ENCODE measurements at regions not wholly inside any gene's neighbourhood (a gene's known extent, or its start where the extent isn't known, plus 50 kb on each side); places are given as distances from the start of the nearest gene placed in this dataset.

GRCh38 chr1:87869567-87869966 lies 540.9 kb downstream of the LMO4 start:
- DNase-seq (ENCODE audit: low read depth) = peak; percentile 58

GRCh38 chr1:87872189-87872588 lies 543.5 kb downstream of the LMO4 start:
- no peak for DNase-seq (ENCODE audit: low read depth)

- DNase-seq (ENCODE audit: low read depth) = no peak
These were observed 544.0 kb downstream of the LMO4 start for GRCh38 chr1:87872692-87873091.

DNA sequence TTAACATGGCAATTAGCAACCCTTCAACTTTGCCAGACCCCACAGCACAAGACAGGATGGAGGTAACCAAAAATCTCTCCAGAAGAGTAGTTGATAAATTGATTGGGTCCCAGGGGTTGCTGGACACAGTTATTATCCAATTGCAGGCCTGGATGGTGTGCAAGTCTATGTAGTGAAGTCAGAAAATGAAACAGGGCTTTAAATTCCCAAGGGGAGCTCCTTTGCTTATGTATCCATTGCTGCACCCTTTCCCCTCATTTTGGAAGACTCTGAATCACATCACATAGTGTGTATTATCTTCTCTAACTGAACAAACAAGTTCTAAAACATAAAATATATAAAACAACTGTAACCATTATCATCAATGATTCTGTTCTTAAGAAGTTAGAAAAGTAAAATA lies 550.2 kb downstream of the LMO4 start:
- DNase-seq (ENCODE audit: low read depth) = no peak

GRCh38 chr1:87880098-87880760 lies 551.5 kb downstream of the LMO4 start:
- no peak for DNase-seq (ENCODE audit: low read depth)

- no peak for DNase-seq (ENCODE audit: low read depth)
These were observed 552.1 kb downstream of the LMO4 start for GRCh38 chr1:87880764-87881163.

- no peak for DNase-seq (ENCODE audit: low read depth)
These were observed 555.2 kb downstream of the LMO4 start for GRCh38 chr1:87883906-87884305.

DNA sequence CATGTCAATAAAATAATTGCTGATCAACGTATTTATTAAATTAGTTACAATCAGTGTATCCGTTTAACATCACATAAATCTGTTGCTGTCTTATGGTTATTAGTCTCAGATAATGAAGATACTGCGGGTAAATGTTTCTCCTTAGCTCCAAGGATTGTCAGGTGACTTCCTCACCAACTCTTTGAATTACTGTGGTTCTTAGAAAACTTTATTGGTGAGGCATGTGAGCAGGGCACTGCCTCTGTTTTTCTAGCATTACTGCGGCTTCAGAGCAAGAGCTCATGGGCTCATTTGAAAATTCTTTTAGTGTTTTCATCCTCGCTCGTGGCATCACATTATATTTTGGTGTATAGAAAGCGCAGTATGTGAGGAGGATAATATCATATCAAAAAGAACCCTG lies 555.9 kb downstream of the LMO4 start:
- no peak for DNase-seq (ENCODE audit: low read depth)

- DNase-seq (ENCODE audit: low read depth) = no peak
These were observed 556.8 kb downstream of the LMO4 start for GRCh38 chr1:87885278-87886025.

DNA sequence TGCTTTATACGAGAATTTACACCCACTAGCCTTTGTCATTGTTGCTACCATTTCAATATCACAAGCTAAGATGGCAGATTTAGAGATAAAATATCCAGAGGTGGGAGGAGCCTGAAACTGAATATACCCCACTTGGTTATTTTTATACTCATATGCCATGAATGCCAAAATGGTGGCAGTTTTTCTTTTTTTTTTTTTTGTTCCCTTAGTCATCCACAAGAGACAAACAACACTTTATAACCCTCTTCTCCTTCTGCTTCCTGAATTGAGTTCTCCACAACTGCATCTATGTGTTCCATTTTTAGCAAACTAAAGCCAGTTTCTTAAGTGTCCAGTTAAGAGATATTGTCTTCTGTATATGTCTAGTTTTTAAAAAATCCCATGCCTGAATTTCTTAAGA lies 558.4 kb downstream of the LMO4 start:
- DNase-seq (ENCODE audit: low read depth) = no peak

- no peak for DNase-seq (ENCODE audit: low read depth)
These were observed 559.8 kb downstream of the LMO4 start for GRCh38 chr1:87888446-87888845.

DNA sequence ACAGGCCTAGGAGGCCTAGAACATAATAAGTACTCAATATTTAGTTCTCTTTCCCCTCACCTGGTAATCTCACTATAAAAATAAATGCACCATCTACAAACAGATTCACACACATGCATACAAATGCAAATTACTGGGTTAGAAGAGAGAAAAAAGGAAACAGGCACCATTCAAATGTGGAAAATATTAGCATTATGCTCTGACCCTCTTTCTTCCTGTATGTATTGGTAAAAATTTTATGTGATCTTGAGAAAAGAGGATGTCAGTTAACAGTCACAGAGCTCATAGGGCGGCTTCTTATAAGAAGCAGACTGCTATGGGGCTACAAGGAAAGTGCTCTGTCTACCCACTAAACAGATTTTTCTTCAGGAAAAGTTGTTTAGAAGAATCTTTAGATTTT lies 565.4 kb downstream of the LMO4 start:
- DNase-seq (ENCODE audit: low read depth) = no peak

DNA sequence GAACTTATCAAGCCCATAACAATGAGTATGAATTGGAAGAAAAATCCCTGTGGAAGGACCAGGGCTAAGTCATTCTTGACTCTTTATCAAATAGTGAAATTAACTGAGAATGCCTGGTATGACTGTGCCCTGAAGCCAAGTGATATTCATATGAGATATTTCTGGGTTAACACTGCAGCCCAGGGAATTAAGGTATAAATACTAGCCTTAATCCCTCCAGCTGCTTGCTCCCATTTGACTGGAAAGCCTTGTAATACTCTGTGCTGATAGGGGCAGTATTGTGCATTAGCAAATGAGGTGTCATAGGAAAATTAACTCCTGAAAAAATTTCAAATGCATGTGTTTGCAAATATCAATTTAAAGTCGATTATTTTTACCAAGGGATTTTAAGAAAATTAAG lies 568.8 kb downstream of the LMO4 start:
- DNase-seq (ENCODE audit: low read depth) = no peak

- DNase-seq (ENCODE audit: low read depth) = no peak
These were observed 569.8 kb downstream of the LMO4 start for GRCh38 chr1:87898431-87898830.

- DNase-seq (ENCODE audit: low read depth) = no peak
These were observed 570.3 kb downstream of the LMO4 start for GRCh38 chr1:87899017-87899416.

DNA sequence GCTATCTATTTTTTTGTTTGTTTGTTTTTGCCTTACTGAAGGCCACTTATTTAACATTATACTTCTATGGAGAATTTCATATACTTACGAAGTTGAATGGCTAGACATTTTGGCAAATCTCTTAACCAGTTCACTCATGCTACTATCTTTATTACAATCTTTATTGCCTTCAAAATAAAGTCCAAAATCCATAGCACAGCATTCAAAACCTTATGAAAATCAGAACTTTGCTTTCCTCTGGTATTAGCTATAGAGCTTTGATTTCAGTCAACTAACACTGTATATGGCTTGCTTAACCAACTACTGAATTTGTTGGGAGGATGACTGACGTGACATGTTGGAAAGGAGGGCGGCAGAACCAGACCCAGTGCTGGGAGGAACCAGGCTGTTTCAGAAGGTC lies 571.1 kb downstream of the LMO4 start:
- DNase-seq (ENCODE audit: low read depth) = no peak

- no peak for DNase-seq (ENCODE audit: low read depth)
These were observed 574.1 kb downstream of the LMO4 start for GRCh38 chr1:87902830-87903229.

DNA sequence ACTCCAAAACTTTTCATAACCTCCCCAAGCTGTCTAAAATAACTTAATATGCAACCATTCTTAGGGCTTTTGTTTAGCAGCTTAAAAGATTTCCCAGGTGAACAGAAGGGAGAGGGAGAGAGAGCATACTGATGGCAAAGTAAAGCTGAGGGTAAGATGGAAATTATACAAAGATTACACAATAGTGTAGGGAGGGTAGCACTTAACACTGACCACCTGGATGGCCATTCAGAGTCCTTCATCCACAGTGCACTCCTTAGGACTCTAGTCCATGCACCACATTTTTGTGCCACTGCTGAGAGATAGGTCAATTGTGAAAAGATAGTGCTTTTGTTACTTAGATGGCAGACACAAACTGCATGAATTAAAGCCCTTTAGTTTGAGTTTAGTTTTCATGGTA lies 574.6 kb downstream of the LMO4 start:
- DNase-seq (ENCODE audit: low read depth) = no peak

GRCh38 chr1:87904651-87905050 lies 576.0 kb downstream of the LMO4 start:
- no peak for DNase-seq (ENCODE audit: low read depth)

- no peak for DNase-seq (ENCODE audit: low read depth)
These were observed 577.0 kb downstream of the LMO4 start for GRCh38 chr1:87905651-87906050.

- no peak for DNase-seq (ENCODE audit: low read depth)
These were observed 577.4 kb downstream of the LMO4 start for GRCh38 chr1:87906078-87906477.

- no peak for DNase-seq (ENCODE audit: low read depth)
These were observed 584.7 kb downstream of the LMO4 start for GRCh38 chr1:87913361-87913760.

- no peak for DNase-seq (ENCODE audit: low read depth)
These were observed 585.7 kb downstream of the LMO4 start for GRCh38 chr1:87914396-87914795.

GRCh38 chr1:87915771-87916170 lies 587.1 kb downstream of the LMO4 start:
- DNase-seq (ENCODE audit: low read depth) = no peak
